HUES6 (cell line): ENCODE measurements at regions not wholly inside any gene's neighbourhood (a gene's known extent, or its start where the extent isn't known, plus 50 kb on each side); places are given as distances from the start of the nearest gene placed in this dataset.

Experiments
- H3K27ac ChIP-seq: 2 replicates; pipeline ENCODE4 v1.7.0; 2013; ENCODE audit warnings: low read depth, mild to moderate bottlenecking, low read length, inconsistent platforms
- H3K27me3 ChIP-seq: 2 replicates; pipeline ENCODE4 v1.6.1; 2013; ENCODE audit warnings: low read length; ENCODE audit not compliant: control insufficient read depth, insufficient read depth
- H3K36me3 ChIP-seq: 2 replicates; pipeline ENCODE4 v1.6.1; 2013; ENCODE audit warnings: low read length; ENCODE audit not compliant: control insufficient read depth, insufficient read depth
- H3K4me1 ChIP-seq: 2 replicates; pipeline ENCODE4 v1.6.1; 2013; ENCODE audit warnings: low read length; ENCODE audit not compliant: control insufficient read depth, insufficient read depth
- H3K4me3 ChIP-seq: 2 replicates; pipeline ENCODE4 v1.5.1; 2013; ENCODE audit warnings: low read depth, low read length
- H3K9ac ChIP-seq: one replicate; pipeline ENCODE4 v1.6.1; 2013; ENCODE audit warnings: mild to moderate bottlenecking, low read length
- H3K9me3 ChIP-seq: 2 replicates; pipeline ENCODE4 v1.6.1; 2013; ENCODE audit warnings: low read depth, low read length; ENCODE audit not compliant: control insufficient read depth, insufficient read depth

- Histone ChIP-seq H3K4me3 (no peak overlapping the region), H3K4me1 (no peaks in the 10 kb centered on the region), H3K36me3 (no peaks in the 10 kb centered on the region), H3K9me3 (no peaks in the 10 kb centered on the region), H3K27me3 (no peaks in the 10 kb centered on the region), H3K9ac (no peak overlapping the region), H3K27ac (no peak overlapping the region)
Measured at GRCh38 chr1:82700476-82700875, 899.7 kb downstream of the ADGRL2 start.

DNA sequence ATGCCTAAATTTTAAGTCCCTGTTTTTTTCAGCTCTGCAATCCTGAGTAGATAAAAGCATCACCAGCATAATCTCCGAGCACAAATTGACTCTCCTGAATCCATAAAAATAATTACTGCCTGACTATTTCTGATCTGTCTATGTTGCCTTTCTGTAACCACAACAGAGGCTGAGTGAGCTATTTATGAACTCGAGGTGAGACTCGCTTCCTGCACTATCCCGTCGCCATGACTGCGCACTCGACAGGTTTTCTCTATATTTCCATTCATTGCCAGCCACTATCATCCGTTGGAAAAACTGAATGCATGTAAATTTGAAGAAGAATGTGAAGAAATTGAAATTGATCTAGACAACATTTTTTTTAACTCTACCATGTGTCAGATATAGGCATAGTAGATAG is 897.2 kb downstream of the ADGRL2 start:
- Histone ChIP-seq H3K27me3 (no peaks in the 10 kb centered on the region), H3K4me3 (no peak overlapping the region), H3K36me3 (no peaks in the 10 kb centered on the region), H3K9me3 (no peaks in the 10 kb centered on the region), H3K27ac (no peak overlapping the region), H3K9ac (no peak overlapping the region), H3K4me1 (no peaks in the 10 kb centered on the region)

DNA sequence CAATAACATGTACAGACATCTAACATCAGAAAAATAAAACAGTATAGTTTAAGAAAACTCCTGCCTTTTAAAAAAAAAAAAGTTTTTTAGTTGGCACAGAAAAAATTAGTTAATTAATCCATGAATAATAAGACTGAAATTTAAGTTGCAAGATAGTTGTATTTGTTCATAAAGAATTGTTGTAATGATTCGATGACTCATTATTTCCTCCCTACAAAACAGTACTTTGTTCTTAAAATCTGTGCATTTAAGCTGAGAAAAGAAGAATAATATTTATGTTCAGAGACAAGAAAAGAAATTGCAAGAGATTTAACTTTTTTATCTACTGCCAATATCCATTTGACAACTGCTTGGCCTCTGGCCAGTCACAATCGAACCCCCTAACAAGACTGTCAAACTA is 894.7 kb downstream of the ADGRL2 start:
- Histone ChIP-seq H3K9me3 (no peaks in the 10 kb centered on the region), H3K4me3 (no peak overlapping the region), H3K36me3 (no peaks in the 10 kb centered on the region), H3K27ac (no peak overlapping the region), H3K27me3 (no peaks in the 10 kb centered on the region), H3K4me1 (no peaks in the 10 kb centered on the region), H3K9ac (no peak overlapping the region)

DNA sequence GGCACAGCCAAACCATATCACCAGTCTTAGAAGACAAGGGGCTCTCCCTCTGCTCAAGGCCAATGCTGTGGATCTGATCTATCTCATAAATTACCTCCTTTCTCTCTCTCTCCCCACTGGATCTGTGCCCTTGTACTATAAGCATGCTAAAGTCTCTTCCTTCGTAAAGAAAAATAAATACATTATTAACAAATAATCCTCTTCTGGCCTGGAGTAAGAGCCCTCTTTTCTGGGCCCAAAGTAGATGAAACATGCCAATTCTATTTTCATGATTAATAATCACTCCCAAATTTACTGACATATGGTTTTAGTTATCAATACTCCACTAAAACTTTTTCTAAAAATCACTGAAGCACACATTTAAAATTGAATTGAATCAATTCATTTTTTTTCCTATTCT is 889.7 kb downstream of the ADGRL2 start:
- Histone ChIP-seq H3K36me3 (no peaks in the 10 kb centered on the region), H3K4me1 (no peaks in the 10 kb centered on the region), H3K27me3 (no peaks in the 10 kb centered on the region), H3K27ac (no peak overlapping the region), H3K9me3 (peaks cover 12% of the 10 kb centered on the region; the same call in 1 of the 2 replicates), H3K9ac (no peak overlapping the region), H3K4me3 (no peak overlapping the region)

DNA sequence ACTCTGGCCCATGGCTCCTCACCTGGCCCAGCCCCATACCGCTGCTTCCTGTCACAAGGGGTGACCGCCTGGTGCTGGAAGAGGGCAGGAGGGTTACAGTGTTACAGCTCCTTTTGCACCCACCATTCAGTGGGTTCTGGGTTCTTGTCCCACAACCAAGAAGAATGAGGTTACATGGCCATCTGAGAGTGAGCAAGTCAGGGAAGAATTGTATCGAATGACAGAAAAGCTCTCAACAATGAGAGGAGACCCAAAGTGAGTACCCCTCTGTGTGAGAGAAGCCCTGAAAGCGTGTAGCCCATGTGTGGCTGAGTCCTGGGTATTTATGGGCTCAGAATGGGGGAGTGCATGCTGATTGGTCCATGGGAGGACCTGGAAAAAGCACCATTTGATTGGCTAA is 888.5 kb downstream of the ADGRL2 start:
- no peaks in the 10 kb centered on the region for H3K36me3 ChIP-seq
- H3K9me3 ChIP-seq = peaks cover 12% of the 10 kb centered on the region; the same call in 1 of the 2 replicates
- H3K9ac ChIP-seq = no peak overlapping the region
- no peak overlapping the region for H3K27ac ChIP-seq
- no peak overlapping the region for H3K4me3 ChIP-seq
- no peaks in the 10 kb centered on the region for H3K27me3 ChIP-seq
- no peaks in the 10 kb centered on the region for H3K4me1 ChIP-seq

DNA sequence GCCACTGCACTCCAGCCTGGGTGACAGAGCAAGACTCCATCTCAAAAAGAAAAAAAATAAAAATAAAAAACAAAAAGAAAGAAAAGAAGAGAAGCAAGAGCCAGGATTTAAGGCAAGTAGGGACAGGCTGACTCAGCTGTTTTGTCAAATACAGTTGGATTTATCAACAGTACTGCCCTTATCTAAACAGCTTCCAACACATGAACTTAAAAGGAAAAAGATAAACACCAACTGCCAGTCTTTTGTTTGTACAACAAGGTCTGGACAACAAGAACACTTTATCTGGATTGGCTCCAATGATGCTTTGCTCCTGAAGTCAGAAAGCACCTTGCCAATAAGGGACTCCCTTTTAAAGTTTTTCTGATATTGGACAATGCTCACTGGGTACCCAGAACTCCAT is 886.0 kb downstream of the ADGRL2 start:
- no peak overlapping the region for H3K27ac ChIP-seq
- no peaks in the 10 kb centered on the region for H3K27me3 ChIP-seq
- H3K9me3 ChIP-seq = peaks cover 12% of the 10 kb centered on the region; the same call in 1 of the 2 replicates
- no peaks in the 10 kb centered on the region for H3K4me1 ChIP-seq
- no peaks in the 10 kb centered on the region for H3K36me3 ChIP-seq
- H3K9ac ChIP-seq = no peak overlapping the region
- no peak overlapping the region for H3K4me3 ChIP-seq

- no peaks in the 10 kb centered on the region for H3K27me3 ChIP-seq
Measured at GRCh38 chr1:82646888-82647287, 846.2 kb downstream of the ADGRL2 start.

GRCh38 chr1:82646336-82646735 is 845.6 kb downstream of the ADGRL2 start:
- Histone ChIP-seq H3K4me1 (no peaks in the 10 kb centered on the region), H3K9me3 (no peaks in the 10 kb centered on the region), H3K36me3 (no peaks in the 10 kb centered on the region), H3K27me3 (no peaks in the 10 kb centered on the region), H3K9ac (no peak overlapping the region), H3K27ac (no peak overlapping the region), H3K4me3 (no peak overlapping the region)

More at GRCh38 chr1:82646888-82647287, 846.2 kb downstream of the ADGRL2 start:
- Histone ChIP-seq H3K4me1 (no peaks in the 10 kb centered on the region), H3K27ac (no peak overlapping the region), H3K9me3 (no peaks in the 10 kb centered on the region), H3K36me3 (no peaks in the 10 kb centered on the region), H3K9ac (no peak overlapping the region), H3K4me3 (no peak overlapping the region)

DNA sequence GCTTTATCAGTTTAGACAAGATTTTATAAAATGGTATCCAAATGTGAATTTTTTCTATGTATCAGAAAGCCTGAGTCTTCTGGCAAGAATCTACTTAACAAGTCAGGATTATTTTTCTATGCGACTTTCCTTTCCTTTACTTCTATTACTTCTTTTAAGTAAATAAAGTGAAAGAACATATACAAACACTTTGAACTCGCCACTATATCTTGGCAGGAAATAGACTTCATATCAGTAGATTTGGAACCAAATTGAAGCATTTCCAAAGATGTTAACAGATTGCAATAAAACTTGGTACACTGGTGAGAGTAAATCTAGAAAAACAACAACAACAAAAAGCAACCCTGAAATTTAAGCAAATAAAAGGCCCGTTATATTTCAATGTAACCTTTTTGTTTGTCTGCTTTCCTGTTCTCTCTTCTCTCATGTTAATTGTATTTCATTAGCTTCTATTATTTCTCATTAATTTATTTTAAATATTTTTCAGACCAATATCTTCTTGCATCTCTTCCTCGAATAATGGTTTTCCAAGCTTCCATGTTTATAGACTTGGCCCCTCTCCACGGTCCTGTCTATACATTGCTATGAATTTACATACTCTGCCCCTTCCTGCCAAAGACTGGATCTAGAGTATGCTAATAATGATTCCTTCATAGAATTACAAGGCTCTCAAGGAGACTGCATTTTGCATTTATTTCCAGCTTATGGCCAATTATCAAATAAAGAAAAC is 843.6 kb downstream of the ADGRL2 start:
- no peak overlapping the region for H3K4me3 ChIP-seq
- H3K4me1 ChIP-seq = no peaks in the 10 kb centered on the region
- H3K9me3 ChIP-seq = no peaks in the 10 kb centered on the region
- no peak overlapping the region for H3K27ac ChIP-seq
- H3K36me3 ChIP-seq = no peaks in the 10 kb centered on the region
- no peak overlapping the region for H3K9ac ChIP-seq
- no peaks in the 10 kb centered on the region for H3K27me3 ChIP-seq

- no peaks in the 10 kb centered on the region for H3K36me3 ChIP-seq
- no peak overlapping the region for H3K27ac ChIP-seq
- H3K9me3 ChIP-seq = no peaks in the 10 kb centered on the region
- H3K27me3 ChIP-seq = no peaks in the 10 kb centered on the region
- H3K4me1 ChIP-seq = no peaks in the 10 kb centered on the region
- H3K9ac ChIP-seq = no peak overlapping the region
- H3K4me3 ChIP-seq = no peak overlapping the region
Measured at GRCh38 chr1:82640352-82640751, 839.6 kb downstream of the ADGRL2 start.

- Histone ChIP-seq H3K9me3 (no peaks in the 10 kb centered on the region), H3K4me1 (peaks cover 6% of the 10 kb centered on the region), H3K27me3 (no peaks in the 10 kb centered on the region), H3K9ac (no peak overlapping the region), H3K4me3 (no peak overlapping the region), H3K27ac (no peak overlapping the region), H3K36me3 (no peaks in the 10 kb centered on the region)
Measured at GRCh38 chr1:82634266-82634665, 833.5 kb downstream of the ADGRL2 start.
